Ovary (tissue), 3 donors: ENCODE measurements at regions not wholly inside any gene's neighbourhood (a gene's known extent, or its start where the extent isn't known, plus 50 kb on each side); places are given as distances from the start of the nearest gene placed in this dataset.
"Not testable (repeated sequence)": the region's sequence is repeated elsewhere in the genome, so short reads cannot be mapped to it uniquely, and the experiment has no call there.

Experiments used
- CTCF ChIP-seq, 3 donors: fragments of 450-650 bp in 2 of 3; fragments of 200-600 bp in 1 of 3; IDR thresholded peaks; one replicate each; pipeline versions ENCODE4 v1.5.1 to v1.8.0; 2016 to 2022; ENCODE audit warnings: antibody characterized with exemption in 3 of 3, mild to moderate bottlenecking in 1 of 3
- EP300 ChIP-seq: sonication (generic); formaldehyde crosslinking; IDR thresholded peaks from one replicate; pipeline ENCODE4 v1.6.1; 2017; ENCODE audit warnings: antibody characterized with exemption
- POLR2A ChIP-seq: fragments of 450-650 bp; IDR thresholded peaks from one replicate; pipeline ENCODE4 v1.6.1; 2017; ENCODE audit warnings: antibody characterized with exemption, mild to moderate bottlenecking, moderate library complexity
- donor health status: DM: no; HTN: no; CAD: no.

GRCh38 chr2:75875606-75876005 lies 164.9 kb upstream of the GCFC2 start:
- not testable (repeated sequence) for TF ChIP-seq CTCF (IDR thresholded peaks at IDR 0.05); POLR2A; EP300
